NCI-H524 treated with DMSO at 0.1 percent for 48 hours (cell line): ENCODE measurements at regions not wholly inside any gene's neighbourhood (a gene's known extent, or its start where the extent isn't known, plus 50 kb on each side); places are given as distances from the start of the nearest gene placed in this dataset.
"Not testable (repeated sequence)": the region's sequence is repeated elsewhere in the genome, so short reads cannot be mapped to it uniquely, and the experiment has no call there.

Experiments
- DNase-seq: peaks from one replicate; lab custom pipeline; 2025; lab: John Stamatoyannopoulos, UW

DNA sequence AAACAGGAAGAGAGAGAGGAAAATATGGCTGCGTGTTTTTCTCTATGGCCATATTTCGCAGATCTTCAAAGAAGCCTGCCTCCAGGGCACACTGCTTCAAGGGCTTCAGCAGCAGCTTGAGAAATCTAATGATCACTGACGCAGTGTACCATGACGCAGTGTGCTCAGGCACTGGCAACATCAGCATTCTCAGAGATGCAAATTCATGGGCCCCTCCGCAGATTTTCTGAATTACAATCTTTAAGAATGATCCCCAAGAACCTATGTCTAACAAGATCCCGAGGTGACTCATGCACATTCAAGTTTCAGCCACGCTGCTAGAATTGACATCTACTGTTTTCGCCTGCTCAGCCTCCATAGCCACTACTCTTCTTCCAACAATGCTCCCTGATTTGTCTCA, 143.9 kb upstream of the ZNF366 start:
- DNase-seq, result no peak

DNA sequence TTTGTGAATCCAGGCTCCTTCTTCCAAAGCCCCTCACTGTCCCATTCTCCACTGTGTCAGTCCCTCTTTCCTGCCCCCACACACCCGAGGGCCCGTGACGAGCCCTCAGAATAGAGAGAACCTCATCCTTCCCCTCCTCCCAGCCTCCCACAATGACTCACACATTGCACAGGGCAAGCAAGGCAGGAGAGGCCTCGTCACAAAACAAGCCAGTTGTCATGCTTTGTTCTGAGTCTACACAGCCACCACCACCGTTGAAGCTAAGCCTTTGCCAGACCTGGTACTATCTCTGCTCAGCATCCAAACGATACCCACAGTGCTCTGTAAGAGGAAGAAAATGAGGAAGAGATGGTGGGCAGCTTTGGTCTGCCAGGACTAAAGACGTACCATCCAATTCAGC, 142.2 kb upstream of the ZNF366 start:
- DNase-seq, result no peak

DNA sequence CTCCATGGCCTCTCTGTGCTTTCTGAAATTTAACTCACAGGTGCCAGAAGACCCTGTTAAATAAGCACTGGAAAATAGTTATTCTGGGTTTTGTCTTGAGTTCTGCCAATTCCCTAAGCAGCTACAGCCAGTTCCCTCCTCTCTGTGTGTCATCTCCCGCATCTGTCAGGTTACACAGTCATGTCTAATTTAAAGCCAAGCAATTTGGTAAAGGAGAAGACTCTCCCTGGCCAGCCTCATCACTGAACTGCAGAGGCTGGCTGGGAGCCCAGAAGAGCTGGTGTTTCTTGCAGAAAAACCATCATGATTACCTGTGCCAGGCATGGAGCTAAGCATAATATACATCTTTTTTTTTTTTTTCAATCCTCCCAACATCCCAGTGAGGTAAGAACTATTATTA, 141.3 kb upstream of the ZNF366 start:
- no peak for DNase-seq

DNA sequence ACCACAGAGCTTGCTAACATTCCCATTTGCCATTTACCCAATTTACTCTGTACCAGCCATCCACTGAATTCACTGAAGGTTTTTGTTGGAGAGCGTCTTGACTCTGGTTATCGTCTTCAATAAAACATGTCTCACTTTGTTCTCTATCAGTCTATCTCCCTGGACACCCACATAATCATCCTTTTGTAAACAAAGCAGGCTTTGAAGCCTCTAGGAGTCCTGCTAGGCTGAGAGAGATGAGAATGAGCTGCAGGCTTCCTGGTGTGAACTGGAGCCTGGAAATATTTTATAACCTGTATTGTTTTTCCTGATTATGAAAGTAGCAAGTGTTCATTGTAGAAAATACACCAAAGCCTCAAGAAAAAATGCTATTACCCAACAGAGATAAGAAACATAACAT, 140.6 kb upstream of the ZNF366 start:
- DNase-seq, result no peak

DNA sequence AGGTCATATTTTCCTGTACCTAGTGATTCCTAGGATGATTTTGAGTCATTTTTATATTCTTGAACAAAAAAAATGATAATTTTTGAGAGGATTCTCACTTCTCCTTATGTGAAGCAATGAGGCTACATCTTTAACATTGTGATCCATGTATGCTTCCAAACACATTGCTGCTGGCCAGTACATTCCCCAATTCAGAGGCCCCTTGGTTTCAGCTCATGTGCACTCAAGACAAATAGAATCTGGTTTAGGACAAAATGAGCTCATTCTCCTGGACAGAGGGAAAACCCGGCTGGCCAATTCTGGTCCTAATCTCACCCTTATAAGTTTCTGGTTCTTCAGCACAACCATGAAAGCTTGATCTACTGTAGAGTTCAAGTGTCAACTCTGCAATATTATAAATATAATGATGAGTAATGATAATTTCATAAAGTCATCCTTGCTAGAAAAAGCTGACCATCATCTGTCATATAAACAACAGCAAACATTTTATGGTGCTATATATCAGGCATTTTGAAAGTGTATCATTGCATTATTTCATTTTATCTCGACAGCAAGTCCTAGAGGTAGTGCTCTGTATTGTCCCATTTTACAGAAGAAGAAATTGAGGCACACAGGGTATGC, 139.1 kb upstream of the ZNF366 start:
- DNase-seq, result no peak

DNA sequence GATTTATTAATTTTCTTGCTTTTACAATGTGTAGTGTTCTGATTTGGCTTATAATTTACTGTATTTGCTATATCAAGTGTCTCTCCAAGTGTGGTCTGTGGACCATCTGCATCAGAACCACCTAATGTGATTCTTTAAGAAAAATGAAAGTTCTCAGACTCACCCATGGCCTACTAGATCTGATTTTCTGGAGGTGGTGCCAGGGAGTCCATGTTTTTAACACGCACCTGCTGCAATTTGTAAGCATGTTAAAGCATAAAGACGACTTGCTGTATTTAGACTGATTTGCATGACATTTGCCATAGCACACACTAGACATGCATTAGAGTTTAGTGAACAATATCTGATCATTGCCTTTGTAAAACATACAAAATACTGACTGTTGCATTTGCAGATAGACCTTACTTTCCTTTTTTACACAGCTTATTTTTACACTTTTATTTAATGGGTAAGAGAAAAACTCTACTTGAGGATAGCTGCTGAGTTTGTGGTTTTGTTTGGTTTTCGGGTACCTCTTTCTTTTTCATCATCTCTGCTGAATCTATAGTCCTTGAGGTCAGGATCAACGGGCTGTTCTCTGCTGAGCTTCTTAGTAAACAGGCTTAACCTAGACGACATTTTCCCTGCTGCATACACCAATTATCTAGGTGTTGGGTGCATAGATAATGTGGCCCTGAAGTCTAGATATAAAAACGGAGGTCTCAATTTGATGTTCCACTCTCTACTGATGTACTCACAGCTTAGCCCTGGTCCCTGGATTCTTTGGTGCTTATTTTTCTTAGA, 138.0 kb upstream of the ZNF366 start:
- no peak for DNase-seq

DNA sequence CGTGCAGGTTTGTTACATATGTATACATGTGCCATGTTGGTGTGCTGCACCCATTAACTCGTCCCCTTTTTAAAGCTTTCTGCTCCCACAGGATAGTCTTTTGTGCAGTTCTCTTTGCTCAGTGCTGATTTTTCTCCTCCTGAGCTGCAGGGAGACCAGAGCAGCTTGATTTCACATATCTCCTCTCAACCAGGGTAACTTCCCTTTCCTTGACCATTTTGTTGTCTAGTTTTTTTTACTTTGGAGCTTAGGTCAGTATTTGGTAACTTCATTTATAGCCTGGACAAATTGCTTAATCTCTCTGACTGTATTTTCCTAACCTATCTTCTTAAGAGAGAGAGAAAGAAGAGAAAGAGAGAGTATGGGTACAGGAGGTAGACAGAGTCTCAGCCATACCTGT, 137.1 kb upstream of the ZNF366 start:
- no peak for DNase-seq

DNA sequence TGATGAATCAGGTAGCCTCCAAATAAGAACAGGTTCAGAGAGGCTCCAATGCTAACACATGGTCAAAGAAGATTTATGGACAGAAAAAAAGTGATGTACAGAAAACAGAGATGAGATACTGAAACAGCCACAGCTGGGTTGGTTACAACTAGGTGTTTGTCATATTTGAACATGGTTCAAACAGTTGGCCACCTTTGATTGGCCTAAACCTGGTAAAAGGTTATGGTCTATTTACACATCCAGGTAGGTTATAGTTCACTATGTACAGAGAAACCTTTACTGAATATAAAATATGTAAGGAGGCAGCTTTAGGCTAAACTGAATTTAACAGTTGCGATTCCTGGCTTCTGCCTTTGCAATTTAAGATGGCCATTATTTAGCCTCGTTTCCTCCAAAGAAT, 134.0 kb upstream of the ZNF366 start:
- DNase-seq, result no peak

DNA sequence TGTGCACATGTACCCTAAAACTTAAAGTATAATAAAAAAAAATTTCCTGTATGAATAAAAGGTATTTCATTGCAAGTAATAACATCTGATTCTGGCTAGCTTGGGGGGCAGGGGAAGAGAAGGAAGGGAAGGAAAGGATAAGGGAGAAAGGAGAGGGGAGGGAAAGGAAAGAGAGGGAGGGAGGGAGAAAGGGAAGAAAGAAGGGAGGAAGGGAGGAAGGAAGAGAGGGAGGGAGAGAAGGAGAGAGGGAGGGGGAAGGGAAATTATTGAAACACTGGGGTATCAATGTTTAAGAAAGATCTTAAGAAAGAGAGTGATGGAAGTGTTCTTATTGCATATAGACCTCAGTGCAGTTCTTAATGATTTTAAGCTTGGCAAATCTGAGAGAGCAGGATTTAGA, 129.8 kb upstream of the ZNF366 start:
- no peak for DNase-seq

DNA sequence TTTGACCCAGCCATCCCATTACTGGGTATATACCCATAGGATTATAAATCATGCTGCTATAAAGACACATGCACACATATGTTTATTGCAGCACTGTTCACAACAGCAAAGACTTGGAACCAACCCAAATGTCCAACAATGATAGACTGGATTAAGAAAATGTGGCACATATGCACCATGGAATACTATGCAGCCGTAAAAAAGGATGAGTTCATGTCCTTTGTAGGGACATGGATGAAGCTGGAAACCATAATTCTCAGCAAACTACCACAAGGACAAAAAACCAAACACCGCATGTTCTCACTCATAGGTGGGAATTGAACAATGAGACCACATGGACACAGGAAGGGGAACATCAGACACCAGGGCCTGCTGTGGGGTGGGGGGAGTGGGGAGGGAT, 129.4 kb upstream of the ZNF366 start:
- DNase-seq, result not testable (repeated sequence)

DNA sequence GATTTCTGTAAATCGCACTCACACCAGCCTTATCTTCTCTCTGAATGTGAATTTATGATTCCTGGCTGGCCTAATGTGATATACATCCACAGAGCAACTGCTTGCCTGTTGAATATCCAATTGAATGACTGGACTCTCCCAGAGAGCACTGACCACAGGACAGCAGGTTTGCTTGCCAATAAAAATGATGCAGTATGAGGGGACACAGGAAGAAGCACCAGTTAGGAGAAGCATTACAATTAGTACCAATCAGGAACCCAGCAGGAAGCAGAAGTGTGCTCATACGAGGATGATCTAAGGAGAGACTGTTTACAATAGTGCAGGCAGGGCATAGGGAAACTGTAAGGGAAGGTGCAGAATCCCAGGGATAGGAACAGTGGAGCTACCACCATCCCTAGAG, 127.2 kb upstream of the ZNF366 start:
- DNase-seq, result no peak

DNA sequence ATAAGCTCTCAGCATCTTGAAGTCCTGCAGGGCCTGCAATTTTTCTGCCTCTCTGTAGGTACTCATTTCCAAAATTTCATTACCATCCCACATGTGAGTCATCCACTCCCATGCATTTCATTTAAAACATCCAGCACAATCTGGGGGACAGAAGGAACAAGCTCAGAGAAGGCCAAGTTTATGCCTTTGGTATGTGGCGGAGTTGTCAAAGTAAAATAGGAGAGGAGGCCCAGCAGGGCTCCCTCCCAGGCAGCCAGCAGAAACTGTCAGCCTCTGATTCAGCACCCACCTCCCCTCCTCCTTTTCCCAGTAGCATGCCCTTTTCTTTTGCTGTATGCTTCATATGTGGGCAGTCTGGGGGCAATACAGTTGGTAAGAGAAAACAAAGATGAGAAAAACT, 126.4 kb upstream of the ZNF366 start:
- no peak for DNase-seq

DNA sequence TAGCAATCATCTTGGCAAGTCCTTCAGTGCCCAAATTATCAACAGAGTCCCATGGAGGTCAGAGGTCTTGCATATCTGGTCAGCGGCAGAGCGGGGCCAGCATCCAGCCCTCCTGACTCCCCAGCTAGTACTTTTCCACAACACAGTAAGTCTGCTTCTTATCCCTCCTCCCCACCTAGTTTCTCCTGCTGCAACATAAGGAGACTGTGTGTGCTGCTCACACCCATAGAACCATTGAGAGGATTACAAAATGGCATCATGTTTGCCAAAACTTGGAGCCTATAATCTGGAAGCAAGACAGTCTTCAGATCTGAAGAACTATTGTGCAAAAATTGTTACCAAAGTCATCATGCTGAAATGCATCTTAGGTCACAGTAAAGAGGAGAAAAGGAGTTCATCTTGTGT, 125.8 kb upstream of the ZNF366 start:
- no peak for DNase-seq

DNA sequence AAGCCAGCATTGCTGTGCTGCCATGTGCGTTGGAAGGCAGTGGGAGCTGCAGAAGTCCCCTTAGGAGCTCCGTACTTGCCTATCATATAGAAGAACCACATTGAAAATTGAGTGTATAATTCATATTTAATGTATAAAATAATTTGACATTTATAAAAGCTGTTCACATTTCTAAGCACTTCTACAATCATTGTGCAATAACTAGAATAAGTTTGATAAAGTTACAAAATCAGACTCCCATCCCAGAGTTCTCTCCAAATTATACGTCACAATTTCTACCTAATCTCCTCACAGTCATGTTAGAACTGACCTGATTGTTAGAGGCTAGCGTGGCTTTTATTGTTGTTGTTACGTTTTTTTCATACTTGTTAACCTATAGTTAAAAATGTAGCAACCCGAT, 123.5 kb upstream of the ZNF366 start:
- DNase-seq, result no peak

DNA sequence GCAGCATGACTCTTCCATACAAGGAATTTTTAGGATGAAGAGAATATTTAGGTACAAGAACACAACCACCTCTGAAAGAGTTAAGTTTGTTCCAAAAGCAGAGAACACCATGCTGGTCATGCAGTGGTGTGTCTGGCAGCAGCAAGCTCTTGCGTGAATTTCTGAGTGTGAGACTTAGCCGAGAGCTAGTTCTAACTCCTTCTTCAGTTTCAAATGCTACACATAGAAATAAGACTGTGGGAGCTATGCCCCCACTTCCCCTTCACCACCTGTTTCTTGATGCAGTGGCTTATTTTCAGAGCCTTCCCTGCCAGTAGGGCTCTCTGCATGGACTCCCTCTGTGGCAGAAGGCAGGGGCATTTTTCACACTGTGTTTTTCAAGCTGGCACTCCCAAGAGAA, 122.9 kb upstream of the ZNF366 start:
- no peak for DNase-seq

DNA sequence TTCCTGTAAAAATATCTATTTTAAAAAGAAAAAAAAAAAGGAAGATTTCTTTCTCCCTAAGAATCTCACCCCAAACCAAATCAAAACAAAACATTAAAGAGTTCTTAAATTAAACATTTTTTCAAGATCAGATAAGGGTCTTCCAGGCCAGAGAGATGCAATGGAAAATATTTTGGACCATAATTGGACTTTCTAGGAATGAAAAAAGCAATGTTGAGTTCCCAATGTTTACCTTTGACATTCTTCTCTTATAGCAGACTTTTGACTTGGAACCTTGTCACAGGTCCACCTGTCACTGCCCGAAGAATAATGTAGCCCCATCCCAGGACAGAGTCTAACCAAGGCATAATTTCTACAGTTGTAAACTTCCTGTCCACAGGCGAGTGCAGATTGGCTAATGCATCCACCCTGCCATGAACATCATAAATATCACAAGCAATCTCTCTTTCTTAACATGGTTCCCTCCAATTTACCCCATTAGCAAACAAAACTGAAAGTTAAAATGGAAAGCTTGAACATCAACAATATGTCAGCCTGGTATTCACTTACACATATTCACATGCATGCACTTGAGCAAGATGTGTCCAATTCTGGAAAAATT, 121.7 kb upstream of the ZNF366 start:
- no peak for DNase-seq

DNA sequence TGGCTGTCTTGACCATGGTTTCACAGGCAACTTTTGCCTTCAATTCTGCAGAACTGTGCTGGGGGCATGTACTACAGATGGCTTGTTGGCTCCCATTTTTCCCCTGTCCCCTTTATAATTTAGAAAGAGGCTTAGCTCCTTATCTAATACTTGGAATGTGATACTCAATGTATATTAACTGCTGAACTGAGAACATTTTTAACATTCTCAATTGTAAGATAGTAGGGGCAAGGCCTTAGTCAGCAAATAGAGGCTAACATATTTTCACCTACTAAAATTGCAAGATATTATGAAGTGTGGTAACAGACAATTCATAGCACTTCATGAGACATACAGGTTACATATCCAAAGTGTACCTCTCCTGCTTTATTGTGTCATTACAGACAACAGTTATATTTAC, 118.1 kb upstream of the ZNF366 start:
- DNase-seq, result no peak

DNA sequence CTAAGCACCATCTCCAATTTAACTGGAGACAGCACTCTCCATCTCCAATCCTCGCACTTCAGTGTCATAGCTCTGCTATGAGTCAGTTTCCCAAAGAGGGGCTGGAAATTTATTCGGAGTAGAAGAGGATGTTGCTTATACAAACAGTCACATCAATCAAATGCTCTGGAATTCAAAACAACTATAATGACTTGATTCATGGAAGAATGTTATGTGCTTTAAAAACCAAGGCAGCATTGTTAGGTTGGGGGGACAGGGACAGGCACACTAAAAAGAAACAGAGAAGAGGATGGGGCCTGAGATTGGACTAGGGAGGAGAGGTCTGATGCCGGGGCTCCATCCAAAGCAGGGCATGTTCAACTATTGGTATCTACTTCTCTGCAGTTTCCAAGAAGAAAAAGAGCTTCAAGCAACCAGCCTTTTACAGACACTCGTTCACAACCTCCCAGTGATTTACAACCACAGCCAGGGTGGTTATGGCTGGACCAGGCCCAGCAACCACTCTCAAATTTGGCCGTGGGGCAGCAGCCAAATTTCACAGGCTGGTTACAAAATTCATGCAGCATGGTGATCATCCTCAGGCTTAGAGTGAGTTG, 117.5 kb upstream of the ZNF366 start:
- no peak for DNase-seq

DNA sequence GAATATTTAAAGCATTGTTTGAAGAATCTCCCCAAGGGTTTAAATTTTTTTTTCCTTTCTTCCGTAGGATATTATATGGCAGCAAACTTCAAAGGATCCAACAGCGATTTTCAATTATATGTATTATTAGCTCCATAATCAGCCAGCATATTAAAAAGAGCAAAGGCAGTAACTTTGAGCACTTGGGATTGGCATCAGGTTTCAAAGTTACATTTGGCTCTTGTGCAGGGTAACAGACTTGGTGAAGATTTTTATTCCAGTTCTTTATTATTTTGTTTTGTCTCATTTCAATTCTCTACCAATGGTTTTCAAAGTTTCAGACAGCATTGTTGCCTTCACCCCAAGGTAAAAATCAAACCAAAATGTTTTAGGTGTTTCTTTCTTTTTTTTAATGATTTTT, 116.7 kb upstream of the ZNF366 start:
- DNase-seq, result no peak

DNA sequence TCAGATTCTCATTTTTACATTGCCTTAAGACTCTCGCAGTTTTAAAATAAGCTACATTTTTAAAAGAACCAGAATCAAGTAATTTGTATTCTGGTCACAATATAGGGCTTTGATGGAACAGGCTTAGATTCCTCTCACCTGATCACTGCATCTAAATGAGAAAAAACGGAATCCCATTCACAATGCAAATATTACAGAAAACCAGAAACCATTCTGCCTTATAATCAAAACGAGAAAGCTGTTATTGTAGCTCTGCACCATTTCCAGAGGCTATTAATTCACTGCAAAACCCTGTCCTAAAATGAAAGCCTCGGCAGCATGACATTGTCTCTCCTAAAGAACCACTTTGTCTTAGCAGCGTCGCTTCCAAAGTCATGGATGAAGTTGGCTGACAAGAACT, 116.1 kb upstream of the ZNF366 start:
- DNase-seq, result no peak

DNA sequence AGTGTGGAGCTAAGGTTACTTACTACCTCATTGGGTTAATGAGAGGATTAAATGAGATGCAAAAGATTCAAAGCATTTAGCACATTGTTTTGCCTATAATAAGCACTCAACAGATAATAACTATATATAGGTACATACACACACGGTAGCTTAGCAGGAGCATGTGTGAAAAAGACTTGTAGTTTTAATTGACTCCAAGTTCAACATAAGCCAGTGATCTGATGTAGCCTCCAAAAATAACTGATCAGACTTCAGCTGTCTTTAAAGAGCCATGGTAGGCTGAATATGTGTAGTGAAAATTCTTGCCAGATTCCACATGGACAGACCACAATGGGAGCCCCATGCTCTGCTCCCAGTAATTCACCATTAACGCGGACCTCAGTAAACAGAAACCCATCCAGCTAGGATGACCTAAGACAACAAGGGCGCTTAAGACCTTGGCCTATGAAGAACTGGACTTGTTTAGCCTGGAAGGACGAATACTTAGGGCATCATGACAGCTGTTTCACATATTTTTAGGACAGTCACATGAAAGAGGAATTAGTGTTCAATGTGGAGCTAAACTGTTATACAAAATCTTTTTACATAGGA, 115.1 kb upstream of the ZNF366 start:
- DNase-seq, result no peak

DNA sequence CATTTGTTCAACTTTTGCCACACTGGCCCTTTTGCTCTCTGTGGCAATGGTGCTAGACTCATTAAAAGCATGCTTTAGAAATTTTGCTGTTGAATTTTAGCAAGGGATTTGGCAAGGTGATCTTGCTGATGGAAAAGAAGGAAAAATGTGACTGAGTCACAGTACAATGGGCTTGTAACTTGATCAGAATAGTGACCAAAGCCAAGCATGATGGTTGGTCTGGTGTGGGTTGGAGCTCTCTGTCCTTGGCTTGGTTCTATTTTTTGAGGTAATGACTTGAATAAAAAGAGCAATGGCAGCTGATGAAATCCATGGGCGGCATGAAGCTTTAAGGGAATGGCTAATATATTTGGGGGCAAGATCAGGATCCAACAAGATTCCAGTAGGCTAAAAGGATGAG, 114.4 kb upstream of the ZNF366 start:
- no peak for DNase-seq

DNA sequence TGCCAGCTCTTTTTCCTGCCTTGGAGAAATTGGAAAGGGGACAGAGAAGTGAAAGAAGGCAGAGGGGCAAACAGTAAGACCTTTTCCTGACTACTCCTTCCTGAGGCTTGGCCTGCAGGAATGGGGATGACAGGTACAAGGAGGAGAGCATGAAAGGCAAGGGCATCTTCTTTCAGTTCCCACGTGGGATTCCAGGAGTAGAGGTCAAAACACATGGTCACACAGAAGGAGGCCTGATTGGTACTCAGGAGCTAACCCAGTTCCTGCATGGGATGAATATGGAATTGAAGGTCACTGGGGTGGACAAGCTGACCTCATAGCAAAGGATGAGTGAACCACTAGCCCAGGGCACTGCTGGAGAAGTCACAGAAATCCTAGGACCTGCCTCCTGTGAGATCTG, 112.5 kb upstream of the ZNF366 start:
- DNase-seq, result no peak
